ENCODE measurements at regions not wholly inside any gene's neighbourhood (a gene's known extent, or its start where the extent isn't known, plus 50 kb on each side); places are given as distances from the start of the nearest gene placed in this dataset.

GRCh38 chr13:111558700-111559088 is 238.3 kb downstream of the TEX29 start:
- Histone ChIP-seq H3K4me1 (ENCODE audit: low read length) (no peaks in the 10 kb centered on the region), H3F3A (ENCODE audit: insufficient read depth, low read length) (no peaks in the 10 kb centered on the region), H3K27me3 (replicated peaks; ENCODE audit: insufficient read depth, low read length) (no peaks in the 10 kb centered on the region), H3K9ac (ENCODE audit: low read length) (no peak overlapping the region), H3K36me3 (replicated peaks; ENCODE audit: insufficient read depth, low read length) (no peaks in the 10 kb centered on the region), H3K27ac (ENCODE audit: low read length) (no peak overlapping the region), H3K9me2 (replicated peaks; ENCODE audit: insufficient read depth, low read length) (no peaks in the 10 kb centered on the region), H3K4me2 (ENCODE audit: low read depth, low read length) (no peak overlapping the region), H2AFZ (ENCODE audit: low read length) (no peak overlapping the region), H3K79me2 (ENCODE audit: low read length) (peaks cover 6% of the 10 kb centered on the region; the same call in 1 of the 2 replicates), H4K20me1 (ENCODE audit: insufficient read depth, low read length) (no peaks in the 10 kb centered on the region), H3K4me3 (ENCODE audit: low read length) (no peak overlapping the region), H3K9me3 (replicated peaks; ENCODE audit: insufficient read depth, low read length) (no peaks in the 10 kb centered on the region)
- TF ChIP-seq EZH2 (optimal IDR thresholded peaks at IDR 0.05; ENCODE audit: low read depth, low read length): no peak
- no peak for TF ChIP-seq EZH2phosphoT487 (IDR thresholded peaks at IDR 0.05; ENCODE audit: low read length)
- TF ChIP-seq CTCF (IDR thresholded peaks at IDR 0.05; ENCODE audit: low read length): no peak
- no peak for DNase-seq

GRCh38 chr13:111559612-111560403 is 239.4 kb downstream of the TEX29 start:
- Histone ChIP-seq H3K27ac (ENCODE audit: low read length) (no peak overlapping the region), H2AFZ (ENCODE audit: low read length) (no peak overlapping the region), H3K9ac (ENCODE audit: low read length) (no peak overlapping the region), H3K36me3 (replicated peaks; ENCODE audit: insufficient read depth, low read length) (no peaks in the 10 kb centered on the region), H3K4me3 (ENCODE audit: low read length) (no peak overlapping the region), H3F3A (ENCODE audit: insufficient read depth, low read length) (no peaks in the 10 kb centered on the region), H4K20me1 (ENCODE audit: insufficient read depth, low read length) (no peaks in the 10 kb centered on the region), H3K27me3 (replicated peaks; ENCODE audit: insufficient read depth, low read length) (no peaks in the 10 kb centered on the region), H3K9me3 (replicated peaks; ENCODE audit: insufficient read depth, low read length) (no peaks in the 10 kb centered on the region), H3K79me2 (ENCODE audit: low read length) (peaks cover 2% of the 10 kb centered on the region; the same call in 1 of the 2 replicates), H3K9me2 (replicated peaks; ENCODE audit: insufficient read depth, low read length) (no peaks in the 10 kb centered on the region), H3K4me2 (ENCODE audit: low read depth, low read length) (no peak overlapping the region), H3K4me1 (ENCODE audit: low read length) (no peaks in the 10 kb centered on the region)
- TF ChIP-seq EZH2phosphoT487 (IDR thresholded peaks at IDR 0.05; ENCODE audit: low read length): no peak
- TF ChIP-seq CTCF (IDR thresholded peaks at IDR 0.05; ENCODE audit: low read length): no peak
- no peak for TF ChIP-seq EZH2 (optimal IDR thresholded peaks at IDR 0.05; ENCODE audit: low read depth, low read length)
- DNase-seq: no peak

GRCh38 chr13:111561091-111561781 is 240.8 kb downstream of the TEX29 start:
- Histone ChIP-seq H3K4me2 (ENCODE audit: low read depth, low read length) (no peak overlapping the region), H3K27me3 (replicated peaks; ENCODE audit: insufficient read depth, low read length) (no peaks in the 10 kb centered on the region)
- no peak for DNase-seq

More at GRCh38 chr13:111561091-111561781, 240.8 kb downstream of the TEX29 start:
- Histone ChIP-seq H3K27ac (ENCODE audit: low read length) (no peak overlapping the region), H2AFZ (ENCODE audit: low read length) (no peak overlapping the region), H3K4me1 (ENCODE audit: low read length) (no peaks in the 10 kb centered on the region), H3F3A (ENCODE audit: insufficient read depth, low read length) (no peaks in the 10 kb centered on the region), H3K9me3 (replicated peaks; ENCODE audit: insufficient read depth, low read length) (no peaks in the 10 kb centered on the region), H3K4me3 (ENCODE audit: low read length) (no peak overlapping the region), H3K79me2 (ENCODE audit: low read length) (0 out of 2 replicates have a peak, but pooled peaks cover 3% of the 10 kb centered on the region), H3K9me2 (replicated peaks; ENCODE audit: insufficient read depth, low read length) (no peaks in the 10 kb centered on the region), H3K36me3 (replicated peaks; ENCODE audit: insufficient read depth, low read length) (no peaks in the 10 kb centered on the region), H3K9ac (ENCODE audit: low read length) (no peak overlapping the region), H4K20me1 (ENCODE audit: insufficient read depth, low read length) (no peaks in the 10 kb centered on the region)
- TF ChIP-seq CTCF (IDR thresholded peaks at IDR 0.05; ENCODE audit: low read length) (no peak), EZH2phosphoT487 (IDR thresholded peaks at IDR 0.05; ENCODE audit: low read length) (no peak), EZH2 (optimal IDR thresholded peaks at IDR 0.05; ENCODE audit: low read depth, low read length) (no peak)
